ENCODE measurements at regions not wholly inside any gene's neighbourhood (a gene's known extent, or its start where the extent isn't known, plus 50 kb on each side); places are given as distances from the start of the nearest gene placed in this dataset.
"Not testable (repeated sequence)": the region's sequence is repeated elsewhere in the genome, so short reads cannot be mapped to it uniquely, and the experiment has no call there.

DNA sequence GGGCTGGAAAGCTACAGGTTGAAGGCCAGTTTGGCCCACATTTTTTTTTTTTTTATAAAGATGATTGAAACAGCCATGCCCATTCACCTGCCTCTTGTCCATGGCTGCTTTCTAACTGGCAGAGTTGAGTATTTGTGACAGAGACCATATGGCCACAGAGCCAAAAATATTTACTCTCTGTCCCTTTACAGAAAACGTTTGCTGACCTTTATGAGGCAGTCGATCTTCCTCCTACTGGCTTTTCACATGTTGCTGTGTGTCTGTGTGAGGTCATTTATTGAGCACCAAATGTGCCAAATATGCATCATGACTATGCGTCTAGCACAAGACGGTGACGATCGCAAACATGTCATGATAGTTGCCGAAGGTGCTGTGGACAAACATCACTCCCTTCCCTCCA is 200.6 kb upstream of the FRG1 start:
- TF ChIP-seq, protein P1, sequence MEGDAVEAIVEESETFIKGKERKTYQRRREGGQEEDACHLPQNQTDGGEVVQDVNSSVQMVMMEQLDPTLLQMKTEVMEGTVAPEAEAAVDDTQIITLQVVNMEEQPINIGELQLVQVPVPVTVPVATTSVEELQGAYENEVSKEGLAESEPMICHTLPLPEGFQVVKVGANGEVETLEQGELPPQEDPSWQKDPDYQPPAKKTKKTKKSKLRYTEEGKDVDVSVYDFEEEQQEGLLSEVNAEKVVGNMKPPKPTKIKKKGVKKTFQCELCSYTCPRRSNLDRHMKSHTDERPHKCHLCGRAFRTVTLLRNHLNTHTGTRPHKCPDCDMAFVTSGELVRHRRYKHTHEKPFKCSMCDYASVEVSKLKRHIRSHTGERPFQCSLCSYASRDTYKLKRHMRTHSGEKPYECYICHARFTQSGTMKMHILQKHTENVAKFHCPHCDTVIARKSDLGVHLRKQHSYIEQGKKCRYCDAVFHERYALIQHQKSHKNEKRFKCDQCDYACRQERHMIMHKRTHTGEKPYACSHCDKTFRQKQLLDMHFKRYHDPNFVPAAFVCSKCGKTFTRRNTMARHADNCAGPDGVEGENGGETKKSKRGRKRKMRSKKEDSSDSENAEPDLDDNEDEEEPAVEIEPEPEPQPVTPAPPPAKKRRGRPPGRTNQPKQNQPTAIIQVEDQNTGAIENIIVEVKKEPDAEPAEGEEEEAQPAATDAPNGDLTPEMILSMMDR (conservative IDR thresholded peaks at IDR 0.05; ENCODE audit: low read depth, low read length): not testable (repeated sequence)
- not testable (repeated sequence) for TF ChIP-seq POLR2A (IDR thresholded peaks at IDR 0.05; ENCODE audit: low read depth, low read length); FOS (IDR thresholded peaks at IDR 0.05; ENCODE audit: low read depth, low read length); MAZ (IDR thresholded peaks at IDR 0.05; ENCODE audit: borderline replicate concordance, low read depth, low read length)

Measured in IMR-90 (cell line).